IMR-90 (cell line): ENCODE measurements at regions not wholly inside any gene's neighbourhood (a gene's known extent, or its start where the extent isn't known, plus 50 kb on each side); places are given as distances from the start of the nearest gene placed in this dataset.

Source experiments
- ATAC-seq: fragments of 200-7000 bp; cut with Tn5 transposase; 2 replicates; pipeline ENCODE4 v1.9.1; 2020; ENCODE audit warnings: low read depth, mild to moderate bottlenecking, moderate library complexity
- BruUV-seq: library from RNA; stranded (reverse); fragments of 400-500 nt; replicated peaks from 2 replicates; lab custom pipeline; 2021; lab: Mats Ljungman, UMichigan
- CTCF ChIA-PET: fragments of 300-600 bp; formaldehyde crosslinking; extraction: SDS; loops from one replicate; lab custom pipeline; 2021; ENCODE audit warnings: antibody characterized with exemption; lab: Yijun Ruan, JAX
- POLR2A ChIA-PET: fragments of 300-600 bp; sonication (Branson Sonifier 250); formaldehyde crosslinking; loops from one replicate; lab custom pipeline; 2022; ENCODE audit warnings: antibody characterized with exemption; ENCODE audit not compliant: unreplicated experiment; lab: Charles Lee
- DNase-seq: peaks from one replicate; pipeline ENCODE4 v3.0.0; 2013
- H2AFZ ChIP-seq: replicated peaks from 2 replicates; pipeline ENCODE3; 2013; ENCODE audit warnings: low read length, mild to moderate bottlenecking; ENCODE audit not compliant: poor library complexity
- H2AK5ac ChIP-seq: 2 replicates; pipeline ENCODE4 v1.6.1; 2013; ENCODE audit warnings: low read depth, low read length, inconsistent platforms
- H2AK9ac ChIP-seq: replicated peaks from 2 replicates; pipeline ENCODE3; 2013; ENCODE audit warnings: mild to moderate bottlenecking, low read depth, low read length, moderate library complexity; ENCODE audit not compliant: poor library complexity
- H2BK120ac ChIP-seq: 2 replicates; pipeline ENCODE4 v1.6.1; 2013; ENCODE audit warnings: low read depth, low read length, inconsistent platforms
- H2BK15ac ChIP-seq: 3 replicates; pipeline ENCODE4 v1.6.1; 2013; ENCODE audit warnings: low read depth, low read length, inconsistent platforms
- H2BK20ac ChIP-seq: 2 replicates; pipeline ENCODE4 v1.6.1; 2013; ENCODE audit warnings: low read depth, mild to moderate bottlenecking, inconsistent platforms, low read length, moderate library complexity
- H2BK5ac ChIP-seq: 2 replicates; pipeline ENCODE4 v1.6.1; 2013; ENCODE audit warnings: mild to moderate bottlenecking, low read depth, low read length, inconsistent platforms; ENCODE audit not compliant: poor library complexity, severe bottlenecking
- H3K14ac ChIP-seq: replicated peaks from 2 replicates; pipeline ENCODE4 v1.6.1; 2013; ENCODE audit warnings: low read depth, low read length, inconsistent platforms
- H3K18ac ChIP-seq: 2 replicates; pipeline ENCODE4 v1.6.1; 2013; ENCODE audit warnings: low read depth, low read length, control low read depth
- H3K23ac ChIP-seq: 2 replicates; pipeline ENCODE4 v1.6.1; 2013; ENCODE audit warnings: low read depth, low read length, inconsistent platforms
- H3K27ac ChIP-seq: 2 replicates; pipeline ENCODE4 v1.5.1; 2013; ENCODE audit warnings: mild to moderate bottlenecking, control low read depth, low read length; ENCODE audit not compliant: insufficient read depth
- H3K27me3 ChIP-seq: 2 replicates; pipeline ENCODE4 v1.6.1; 2013; ENCODE audit warnings: low read length; ENCODE audit not compliant: control insufficient read depth, insufficient read depth
- H3K36me3 ChIP-seq: 2 replicates; pipeline ENCODE4 v1.6.1; 2013; ENCODE audit warnings: low read length, mixed read lengths; ENCODE audit not compliant: control insufficient read depth, insufficient read depth
- H3K4ac ChIP-seq: 2 replicates; pipeline ENCODE4 v1.6.1; 2013; ENCODE audit warnings: low read depth, low read length, inconsistent platforms
- H3K4me1 ChIP-seq: 2 replicates; pipeline ENCODE4 v1.6.1; 2013; ENCODE audit warnings: low read length, mixed read lengths; ENCODE audit not compliant: control insufficient read depth, insufficient read depth
- H3K4me2 ChIP-seq: 2 replicates; pipeline ENCODE4 v1.6.1; 2013; ENCODE audit warnings: low read depth, mild to moderate bottlenecking, control low read depth, low read length, moderate library complexity
- H3K4me3 ChIP-seq: 2 replicates; pipeline ENCODE4 v1.5.1; 2013; ENCODE audit warnings: low read depth, mild to moderate bottlenecking, control low read depth, low read length, moderate library complexity; ENCODE audit not compliant: insufficient read depth
- H3K56ac ChIP-seq: 2 replicates; pipeline ENCODE4 v1.6.1; 2013; ENCODE audit warnings: low read length, inconsistent platforms; ENCODE audit not compliant: insufficient read depth; ENCODE audit errors: extremely low read depth
- H3K79me1 ChIP-seq, 2 experiments: 2 replicates each; pipeline ENCODE4 v1.6.1; 2013; ENCODE audit warnings: low read length in 2 of 2, inconsistent platforms in 1 of 2, low read depth in 1 of 2
- H3K9ac ChIP-seq: 2 replicates; pipeline ENCODE4 v1.6.1; 2013; ENCODE audit warnings: low read depth, low read length, control low read depth
- H3K9me1 ChIP-seq: 2 replicates; pipeline ENCODE4 v1.6.1; 2013; ENCODE audit warnings: low read length, inconsistent platforms; ENCODE audit not compliant: insufficient read depth
- H3K9me3 ChIP-seq: 2 replicates; pipeline ENCODE4 v1.6.1; 2013; ENCODE audit warnings: low read length; ENCODE audit not compliant: control insufficient read depth, insufficient read depth
- H4K20me1 ChIP-seq: 2 replicates; pipeline ENCODE4 v1.6.1; 2013; ENCODE audit warnings: low read length, inconsistent platforms; ENCODE audit not compliant: insufficient read depth
- H4K5ac ChIP-seq: 2 replicates; pipeline ENCODE4 v1.6.1; 2013; ENCODE audit warnings: mild to moderate bottlenecking, low read depth, low read length, control low read depth
- H4K8ac ChIP-seq, 2 experiments: 2 replicates each; pipeline ENCODE4 v1.6.1; 2013; ENCODE audit warnings: low read depth in 2 of 2, low read length in 2 of 2, control low read depth in 1 of 2, inconsistent platforms in 1 of 2
- H4K91ac ChIP-seq: 2 replicates; pipeline ENCODE4 v1.6.1; 2013; ENCODE audit warnings: low read depth, low read length, inconsistent platforms; ENCODE audit not compliant: insufficient read depth
- BHLHE40 ChIP-seq: fragments of 150-350 bp; IDR thresholded peaks from 2 replicates; pipeline ENCODE4 v1.6.1; 2016; ENCODE audit warnings: mild to moderate bottlenecking, low read depth, low read length
- CEBPB ChIP-seq: IDR thresholded peaks from 2 replicates; pipeline ENCODE4 v1.6.1; 2012; ENCODE audit warnings: low read depth, low read length, improper control_type of control experiment
- CHD1 ChIP-seq: IDR thresholded peaks from 2 replicates; pipeline ENCODE4 v1.6.1; 2012; ENCODE audit warnings: low read depth, low read length, improper control_type of control experiment
- CTCF ChIP-seq: conservative IDR thresholded peaks from 2 replicates; pipeline ENCODE4 v1.5.1; 2012; ENCODE audit warnings: mild to moderate bottlenecking, low read depth, low read length, improper control_type of control experiment
- ELK1 ChIP-seq: fragments of 150-350 bp; IDR thresholded peaks from 2 replicates; pipeline ENCODE4 v1.6.1; 2016; ENCODE audit warnings: low read depth, mild to moderate bottlenecking, low read length, moderate library complexity, borderline replicate concordance
- FOS ChIP-seq: fragments of 150-350 bp; IDR thresholded peaks from 2 replicates; pipeline ENCODE4 v1.6.1; 2016; ENCODE audit warnings: low read depth, low read length
- MAFK ChIP-seq: IDR thresholded peaks from 2 replicates; pipeline ENCODE4 v1.6.1; 2012; ENCODE audit warnings: low read depth, low read length, improper control_type of control experiment
- MAZ ChIP-seq: IDR thresholded peaks from 2 replicates; pipeline ENCODE4 v1.6.1; 2012; ENCODE audit warnings: low read depth, mild to moderate bottlenecking, low read length, improper control_type of control experiment, moderate library complexity, borderline replicate concordance
- MXI1 ChIP-seq: IDR thresholded peaks from 2 replicates; pipeline ENCODE4 v1.6.1; 2012; ENCODE audit warnings: low read depth, mild to moderate bottlenecking, low read length, moderate library complexity, borderline replicate concordance
- NFE2L2 ChIP-seq: fragments of 150-350 bp; IDR thresholded peaks from 2 replicates; pipeline ENCODE4 v1.6.1; 2016; ENCODE audit warnings: low read depth, mild to moderate bottlenecking, low read length
- POLR2A ChIP-seq: IDR thresholded peaks from 2 replicates; pipeline ENCODE4 v1.6.1; 2012; ENCODE audit warnings: mild to moderate bottlenecking, low read depth, low read length
- RAD21 ChIP-seq: IDR thresholded peaks from 2 replicates; pipeline ENCODE4 v1.6.1; 2012; ENCODE audit warnings: low read length, improper control_type of control experiment
- RCOR1 ChIP-seq: IDR thresholded peaks from 2 replicates; pipeline ENCODE4 v1.6.1; 2012; ENCODE audit warnings: mild to moderate bottlenecking, low read length, improper control_type of control experiment; ENCODE audit not compliant: insufficient replicate concordance
- RFX5 ChIP-seq: IDR thresholded peaks from 2 replicates; pipeline ENCODE4 v1.8.0; 2012; ENCODE audit warnings: low read depth, mild to moderate bottlenecking, low read length, moderate library complexity
- SMC3 ChIP-seq: fragments of 150-350 bp; IDR thresholded peaks from 2 replicates; pipeline ENCODE4 v1.6.1; 2016; ENCODE audit warnings: low read depth, mild to moderate bottlenecking, antibody characterized with exemption, low read length, moderate library complexity
- WGBS, 2 experiments: methylation state at CpG; one replicate each; pipeline versions ENCODE4 v1.1.5 to v1.1.7; 2013; ENCODE audit warnings: missing lambda C conversion rate in 2 of 2; ENCODE audit not compliant: insufficient read length in 1 of 2; ENCODE audit errors: extremely low coverage in 2 of 2; 5-methylcytosine and 5-hydroxymethylcytosine counted together
- dilution Hi-C: fragments of 300-500 bp; cut with HindIII; formaldehyde crosslinking; loops from one replicate; pipeline ENCODE4 v1.14.3; 2018; ENCODE audit warnings: low sequenced_read_pairs; ENCODE audit not compliant: unreplicated experiment
- in situ Hi-C: fragments of 300-500 bp; cut with MboI; formaldehyde crosslinking; loops from 3 replicates; pipeline ENCODE4 v1.14.3; 2019; ENCODE audit warnings: low sequenced_read_pairs, inconsistent platforms, mixed read lengths
- intact Hi-C: fragments of 100-400 bp; cut with micrococcal nuclease; formaldehyde crosslinking; loops from 2 replicates; pipeline ENCODE4 v1.10.0; 2022
- TF ChIP-seq, protein P1 (sequence below): fragments of 150-350 bp; IDR thresholded peaks from 2 replicates; pipeline ENCODE4 v1.6.1; 2017; ENCODE audit warnings: mild to moderate bottlenecking, antibody characterized with exemption, low read length, low read depth

- Histone ChIP-seq H4K5ac (no peak overlapping the region), H2BK120ac (no peak overlapping the region), H3K18ac (no peak overlapping the region), H2AFZ (no peak overlapping the region), H3K9ac (no peak overlapping the region), H4K91ac (no peak overlapping the region), H2AK9ac (no peak overlapping the region), H3K27ac (no peak overlapping the region), H4K8ac (no peak overlapping the region), H2BK20ac (no peak overlapping the region), H3K36me3 (no peaks in the 10 kb centered on the region), H2AK5ac (no peak overlapping the region), H2BK5ac (no peak overlapping the region), H4K20me1 (no peaks in the 10 kb centered on the region), H3K23ac (no peak overlapping the region), H3K56ac (no peak overlapping the region), H3K4me1 (peaks cover 2% of the 10 kb centered on the region; the same call in 1 of the 2 replicates), H3K9me1 (no peaks in the 10 kb centered on the region), H3K4ac (no peak overlapping the region), H3K79me1 (no peaks in the 10 kb centered on the region), H3K14ac (no peak overlapping the region), H3K4me3 (no peak overlapping the region), H3K27me3 (peaks cover 11% of the 10 kb centered on the region), H3K9me3 (no peaks in the 10 kb centered on the region), H3K4me2 (no peak overlapping the region), H2BK15ac (no peak overlapping the region)
- ATAC-seq (no peak), DNase-seq (peak; percentile 5)
- CTCF ChIA-PET = interaction anchor here (1.4 kb wide), 1 partner anchor 39 kb away, joined by 3 read pairs; no protein-coding TSS in a partner anchor
- POLR2A ChIA-PET = no interaction called here
- no peak for TF ChIP-seq NFE2L2
- no peak for TF ChIP-seq CTCF
- TF ChIP-seq RCOR1 = no peak
- no peak for TF ChIP-seq POLR2A
- TF ChIP-seq FOS = no peak
- no peak for TF ChIP-seq MXI1
- TF ChIP-seq MAFK = no peak
- TF ChIP-seq MAZ = no peak
- no peak for TF ChIP-seq RFX5
- TF ChIP-seq RAD21 = no peak
- TF ChIP-seq, protein P1, sequence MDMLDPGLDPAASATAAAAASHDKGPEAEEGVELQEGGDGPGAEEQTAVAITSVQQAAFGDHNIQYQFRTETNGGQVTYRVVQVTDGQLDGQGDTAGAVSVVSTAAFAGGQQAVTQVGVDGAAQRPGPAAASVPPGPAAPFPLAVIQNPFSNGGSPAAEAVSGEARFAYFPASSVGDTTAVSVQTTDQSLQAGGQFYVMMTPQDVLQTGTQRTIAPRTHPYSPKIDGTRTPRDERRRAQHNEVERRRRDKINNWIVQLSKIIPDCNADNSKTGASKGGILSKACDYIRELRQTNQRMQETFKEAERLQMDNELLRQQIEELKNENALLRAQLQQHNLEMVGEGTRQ = no peak
- no peak for TF ChIP-seq BHLHE40
- no peak for TF ChIP-seq ELK1
- TF ChIP-seq CEBPB = no peak
- no peak for TF ChIP-seq CHD1
- no peak for TF ChIP-seq SMC3
- in situ Hi-C loops = no loop called here
- intact Hi-C loops = no loop called here
- 92% methylated on average over 2 of the region's 5 CpGs; no CpG with 5 or more reads in 1 of the 2 experiments for WGBS, 2 experiments
- dilution Hi-C loops = no loop called here
- BruUV-seq = no TSS peak
Measured at GRCh38 chr2:217611626-217612127, 391.1 kb downstream of the TNS1 start.
